ENCODE measurements at regions not wholly inside any gene's neighbourhood (a gene's known extent, or its start where the extent isn't known, plus 50 kb on each side); places are given as distances from the start of the nearest gene placed in this dataset.

DNA sequence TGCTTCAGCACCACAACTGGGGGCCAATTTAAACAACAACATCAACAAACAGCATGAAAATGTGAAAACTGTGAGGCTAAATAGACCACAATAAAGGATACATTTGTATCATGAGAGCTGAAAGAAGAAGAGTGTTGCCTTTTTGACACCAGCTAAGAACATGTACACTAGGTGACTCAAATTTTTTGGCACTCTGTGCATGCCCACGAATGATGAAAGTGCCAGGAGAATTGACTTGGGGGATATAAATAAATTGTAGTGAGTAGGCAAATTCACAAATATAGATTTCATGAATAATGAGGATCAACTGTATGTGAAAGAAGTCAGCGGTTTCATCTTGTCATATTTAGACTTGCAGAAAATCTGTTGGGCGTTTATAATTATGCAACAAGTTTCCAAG lies 1388.0 kb upstream of the LRRTM1 start:
- TF ChIP-seq, protein P1, sequence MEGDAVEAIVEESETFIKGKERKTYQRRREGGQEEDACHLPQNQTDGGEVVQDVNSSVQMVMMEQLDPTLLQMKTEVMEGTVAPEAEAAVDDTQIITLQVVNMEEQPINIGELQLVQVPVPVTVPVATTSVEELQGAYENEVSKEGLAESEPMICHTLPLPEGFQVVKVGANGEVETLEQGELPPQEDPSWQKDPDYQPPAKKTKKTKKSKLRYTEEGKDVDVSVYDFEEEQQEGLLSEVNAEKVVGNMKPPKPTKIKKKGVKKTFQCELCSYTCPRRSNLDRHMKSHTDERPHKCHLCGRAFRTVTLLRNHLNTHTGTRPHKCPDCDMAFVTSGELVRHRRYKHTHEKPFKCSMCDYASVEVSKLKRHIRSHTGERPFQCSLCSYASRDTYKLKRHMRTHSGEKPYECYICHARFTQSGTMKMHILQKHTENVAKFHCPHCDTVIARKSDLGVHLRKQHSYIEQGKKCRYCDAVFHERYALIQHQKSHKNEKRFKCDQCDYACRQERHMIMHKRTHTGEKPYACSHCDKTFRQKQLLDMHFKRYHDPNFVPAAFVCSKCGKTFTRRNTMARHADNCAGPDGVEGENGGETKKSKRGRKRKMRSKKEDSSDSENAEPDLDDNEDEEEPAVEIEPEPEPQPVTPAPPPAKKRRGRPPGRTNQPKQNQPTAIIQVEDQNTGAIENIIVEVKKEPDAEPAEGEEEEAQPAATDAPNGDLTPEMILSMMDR (IDR thresholded peaks at IDR 0.05) = no peak
- Mint-ChIP-seq H3K27ac (ENCODE audit: unreplicated experiment) (no peak overlapping the region), H3K27me3 (ENCODE audit: low read depth) (no peaks in the 10 kb centered on the region), H3K4me3 (ENCODE audit: unreplicated experiment) (no peak overlapping the region), H3K36me3 (ENCODE audit: low read depth) (no peaks in the 10 kb centered on the region), H3K9me3 (ENCODE audit: low read depth) (peaks cover 8% of the 10 kb centered on the region), H3K4me1 (ENCODE audit: low read depth) (no peaks in the 10 kb centered on the region)
- no peak for DNase-seq (ENCODE audit: low spot score)

DNA sequence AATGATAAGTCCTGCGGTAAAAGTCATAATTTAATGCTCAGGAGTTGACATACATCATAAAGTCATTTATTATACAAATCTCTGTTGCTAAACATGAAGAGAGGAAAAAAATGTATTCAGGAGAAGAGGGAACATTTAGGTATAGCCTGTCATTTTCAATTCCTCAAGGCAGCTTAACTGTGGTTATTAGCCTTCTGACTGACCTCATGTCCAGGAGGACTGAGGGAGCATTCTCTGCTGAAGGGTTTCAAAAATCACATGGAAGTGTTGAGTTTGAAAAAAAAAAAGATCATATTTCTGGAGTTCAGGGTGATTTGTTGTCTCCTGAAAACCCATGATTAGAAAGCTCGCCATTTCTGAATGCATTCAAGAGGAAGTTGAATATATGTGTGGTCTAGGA lies 1371.1 kb upstream of the LRRTM1 start:
- no peak overlapping the region for H3K27ac Mint-ChIP-seq (ENCODE audit: unreplicated experiment)
- no peaks in the 10 kb centered on the region for H3K36me3 Mint-ChIP-seq (ENCODE audit: low read depth)
- no peak overlapping the region for H3K4me3 Mint-ChIP-seq (ENCODE audit: unreplicated experiment)
- no peak for DNase-seq (ENCODE audit: low spot score)
- H3K4me1 Mint-ChIP-seq (ENCODE audit: low read depth) = no peaks in the 10 kb centered on the region
- H3K9me3 Mint-ChIP-seq (ENCODE audit: low read depth) = no peaks in the 10 kb centered on the region
- TF ChIP-seq, protein P1 (IDR thresholded peaks at IDR 0.05) = no peak
- H3K27me3 Mint-ChIP-seq (ENCODE audit: low read depth) = peaks cover 1% of the 10 kb centered on the region

DNA sequence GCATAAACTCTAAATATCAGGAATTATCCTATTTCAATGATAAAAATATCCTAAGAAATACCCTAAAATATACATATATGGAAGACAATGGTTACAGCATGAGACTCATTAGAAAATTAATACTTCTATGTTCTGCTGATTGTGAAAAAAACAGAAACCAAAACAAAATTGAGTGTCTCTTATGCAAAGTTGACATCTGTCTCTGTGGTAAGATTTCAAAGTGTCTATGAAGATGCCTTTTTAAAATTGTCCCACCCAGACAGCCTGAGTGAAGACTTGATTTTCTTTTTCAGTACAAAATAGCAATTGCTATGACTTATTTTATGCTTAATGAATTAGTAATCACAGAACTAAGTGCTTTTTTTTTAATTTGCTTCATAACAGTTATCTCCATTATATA lies 1368.4 kb upstream of the LRRTM1 start:
- H3K9me3 Mint-ChIP-seq (ENCODE audit: low read depth) = no peaks in the 10 kb centered on the region
- DNase-seq (ENCODE audit: low spot score) = no peak
- peaks cover 1% of the 10 kb centered on the region for H3K27me3 Mint-ChIP-seq (ENCODE audit: low read depth)
- H3K36me3 Mint-ChIP-seq (ENCODE audit: low read depth) = no peaks in the 10 kb centered on the region
- no peaks in the 10 kb centered on the region for H3K4me1 Mint-ChIP-seq (ENCODE audit: low read depth)
- no peak overlapping the region for H3K27ac Mint-ChIP-seq (ENCODE audit: unreplicated experiment)
- TF ChIP-seq, protein P1 (IDR thresholded peaks at IDR 0.05) = no peak
- H3K4me3 Mint-ChIP-seq (ENCODE audit: unreplicated experiment) = no peak overlapping the region

DNA sequence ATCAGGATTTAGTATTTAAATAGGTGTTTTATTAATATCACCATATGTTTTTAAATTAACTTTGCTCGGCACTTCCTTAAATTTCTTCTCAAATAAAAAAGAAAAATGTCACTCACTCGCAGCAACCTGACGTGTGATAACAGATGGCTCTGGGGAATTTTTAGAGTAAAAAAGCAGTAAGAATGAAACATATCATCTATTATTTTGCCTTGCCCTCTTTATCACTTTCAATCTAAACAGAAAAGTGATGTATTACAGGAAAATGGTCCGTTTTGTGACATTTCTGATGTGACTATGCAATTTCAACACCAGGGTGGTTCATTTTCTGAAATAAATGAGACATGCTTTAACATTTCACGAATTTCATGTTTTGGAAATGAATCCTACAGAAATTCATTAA lies 1368.0 kb upstream of the LRRTM1 start:
- TF ChIP-seq, protein P1 (IDR thresholded peaks at IDR 0.05) = no peak

DNA sequence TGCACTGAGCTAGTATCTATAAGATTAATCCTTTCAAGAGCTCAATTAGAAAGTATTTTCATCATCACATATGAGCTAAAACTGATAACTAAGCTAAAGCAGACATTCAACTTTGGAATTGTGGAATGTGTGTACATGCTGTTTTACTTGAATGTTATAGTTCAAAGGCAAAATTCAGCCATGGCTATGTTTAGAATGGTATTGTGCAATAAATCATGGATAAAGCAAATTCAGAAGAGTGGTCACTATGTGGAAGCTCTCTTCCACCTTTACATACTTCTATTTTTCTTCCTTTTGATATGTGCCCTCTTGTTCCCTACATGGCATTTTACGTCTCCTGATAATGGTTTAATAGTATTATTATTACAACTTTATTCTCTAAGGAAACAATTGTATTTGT lies 1366.3 kb upstream of the LRRTM1 start:
- Mint-ChIP-seq H3K4me1 (ENCODE audit: low read depth) (no peaks in the 10 kb centered on the region), H3K9me3 (ENCODE audit: low read depth) (no peaks in the 10 kb centered on the region)
- no peak for DNase-seq (ENCODE audit: low spot score)

More for the DNA sequence above, 1368.0 kb upstream of the LRRTM1 start:
- no peak overlapping the region for H3K4me3 Mint-ChIP-seq (ENCODE audit: unreplicated experiment)
- H3K36me3 Mint-ChIP-seq (ENCODE audit: low read depth) = no peaks in the 10 kb centered on the region
- H3K4me1 Mint-ChIP-seq (ENCODE audit: low read depth) = no peaks in the 10 kb centered on the region
- DNase-seq (ENCODE audit: low spot score) = no peak
- peaks cover 1% of the 10 kb centered on the region for H3K27me3 Mint-ChIP-seq (ENCODE audit: low read depth)
- no peaks in the 10 kb centered on the region for H3K9me3 Mint-ChIP-seq (ENCODE audit: low read depth)
- no peak overlapping the region for H3K27ac Mint-ChIP-seq (ENCODE audit: unreplicated experiment)

More for the DNA sequence above, 1366.3 kb upstream of the LRRTM1 start:
- TF ChIP-seq, protein P1 (IDR thresholded peaks at IDR 0.05) = no peak
- H3K27ac Mint-ChIP-seq (ENCODE audit: unreplicated experiment) = no peak overlapping the region
- H3K4me3 Mint-ChIP-seq (ENCODE audit: unreplicated experiment) = no peak overlapping the region
- peaks cover 1% of the 10 kb centered on the region for H3K27me3 Mint-ChIP-seq (ENCODE audit: low read depth)
- no peaks in the 10 kb centered on the region for H3K36me3 Mint-ChIP-seq (ENCODE audit: low read depth)

All from chondrocyte (in vitro differentiated cells).